ENCODE measurements at regions not wholly inside any gene's neighbourhood (a gene's known extent, or its start where the extent isn't known, plus 50 kb on each side); places are given as distances from the start of the nearest gene placed in this dataset.

GRCh38 chr9:118094387-118094786, 390.2 kb downstream of the TLR4 start:
- ATAC-seq = no peak
- no peak for TF ChIP-seq CREB5 (CRISPR knock-in tag; IDR thresholded peaks at IDR 0.05; ENCODE audit: low read depth)
- TF ChIP-seq SNAI2 (CRISPR knock-in tag; IDR thresholded peaks at IDR 0.05) = no peak
- TF ChIP-seq ZC3H10 (CRISPR knock-in tag; IDR thresholded peaks at IDR 0.05) = no peak
- TF ChIP-seq CSRNP3 (CRISPR knock-in tag; IDR thresholded peaks at IDR 0.05) = no peak

GRCh38 chr9:118100529-118101419, 396.6 kb downstream of the TLR4 start:
- no peak for TF ChIP-seq ZFP3 (CRISPR knock-in tag; IDR thresholded peaks at IDR 0.05)
- no peak for TF ChIP-seq ZFP30 (CRISPR knock-in tag; IDR thresholded peaks at IDR 0.05)
- no peak for TF ChIP-seq ZC3H10 (CRISPR knock-in tag; IDR thresholded peaks at IDR 0.05)
- TF ChIP-seq CSDC2 (CRISPR knock-in tag; IDR thresholded peaks at IDR 0.05) = no peak
- no peak for TF ChIP-seq ZNF565 (CRISPR knock-in tag; conservative IDR thresholded peaks at IDR 0.05; ENCODE audit: low read depth)
- no peak for TF ChIP-seq POU6F1 (CRISPR knock-in tag; IDR thresholded peaks at IDR 0.05; ENCODE audit: borderline replicate concordance, low read depth)
- TF ChIP-seq GLIS3 (CRISPR knock-in tag; IDR thresholded peaks at IDR 0.05) = no peak
- no peak for TF ChIP-seq ISL1 (CRISPR knock-in tag; IDR thresholded peaks at IDR 0.05)
- TF ChIP-seq CSRNP3 (CRISPR knock-in tag; IDR thresholded peaks at IDR 0.05) = no peak
- ATAC-seq = no peak

- ATAC-seq = no peak
Measured at GRCh38 chr9:118104363-118104762, 400.2 kb downstream of the TLR4 start.

GRCh38 chr9:118108971-118109370, 404.8 kb downstream of the TLR4 start:
- ATAC-seq = no peak
- TF ChIP-seq ZC3H10 (CRISPR knock-in tag; IDR thresholded peaks at IDR 0.05) = no peak
- TF ChIP-seq PPARA (CRISPR knock-in tag; IDR thresholded peaks at IDR 0.05; ENCODE audit: borderline replicate concordance) = no peak
- no peak for TF ChIP-seq ISL1 (CRISPR knock-in tag; IDR thresholded peaks at IDR 0.05)
- no peak for TF ChIP-seq TCF4 (CRISPR knock-in tag; IDR thresholded peaks at IDR 0.05; ENCODE audit: borderline replicate concordance)
- TF ChIP-seq ZNF70 (CRISPR knock-in tag; IDR thresholded peaks at IDR 0.05) = no peak
- no peak for TF ChIP-seq ESRRG (CRISPR knock-in tag; IDR thresholded peaks at IDR 0.05)
- TF ChIP-seq BACH2 (CRISPR knock-in tag; IDR thresholded peaks at IDR 0.05; ENCODE audit: borderline replicate concordance) = no peak
- no peak for TF ChIP-seq ARNTL (CRISPR knock-in tag; IDR thresholded peaks at IDR 0.05; ENCODE audit: borderline replicate concordance, low read depth)
- no peak for TF ChIP-seq CSRNP3 (CRISPR knock-in tag; IDR thresholded peaks at IDR 0.05)
- TF ChIP-seq CREB5 (CRISPR knock-in tag; IDR thresholded peaks at IDR 0.05; ENCODE audit: low read depth) = no peak
- TF ChIP-seq POU6F1 (CRISPR knock-in tag; IDR thresholded peaks at IDR 0.05; ENCODE audit: borderline replicate concordance, low read depth) = no peak
- no peak for TF ChIP-seq ZNF8 (CRISPR knock-in tag; IDR thresholded peaks at IDR 0.05)
- TF ChIP-seq CSDC2 (CRISPR knock-in tag; IDR thresholded peaks at IDR 0.05) = no peak

More at GRCh38 chr9:118104363-118104762, 400.2 kb downstream of the TLR4 start:
- TF ChIP-seq ESRRG (CRISPR knock-in tag; IDR thresholded peaks at IDR 0.05) (no peak), ZNF565 (CRISPR knock-in tag; conservative IDR thresholded peaks at IDR 0.05; ENCODE audit: low read depth) (no peak), POU6F1 (CRISPR knock-in tag; IDR thresholded peaks at IDR 0.05; ENCODE audit: borderline replicate concordance, low read depth) (no peak), ZFP30 (CRISPR knock-in tag; IDR thresholded peaks at IDR 0.05) (no peak), ARNTL (CRISPR knock-in tag; IDR thresholded peaks at IDR 0.05; ENCODE audit: borderline replicate concordance, low read depth) (no peak), ZNF70 (CRISPR knock-in tag; IDR thresholded peaks at IDR 0.05) (no peak)
